ENCODE measurements at regions not wholly inside any gene's neighbourhood (a gene's known extent, or its start where the extent isn't known, plus 50 kb on each side); places are given as distances from the start of the nearest gene placed in this dataset.

DNA sequence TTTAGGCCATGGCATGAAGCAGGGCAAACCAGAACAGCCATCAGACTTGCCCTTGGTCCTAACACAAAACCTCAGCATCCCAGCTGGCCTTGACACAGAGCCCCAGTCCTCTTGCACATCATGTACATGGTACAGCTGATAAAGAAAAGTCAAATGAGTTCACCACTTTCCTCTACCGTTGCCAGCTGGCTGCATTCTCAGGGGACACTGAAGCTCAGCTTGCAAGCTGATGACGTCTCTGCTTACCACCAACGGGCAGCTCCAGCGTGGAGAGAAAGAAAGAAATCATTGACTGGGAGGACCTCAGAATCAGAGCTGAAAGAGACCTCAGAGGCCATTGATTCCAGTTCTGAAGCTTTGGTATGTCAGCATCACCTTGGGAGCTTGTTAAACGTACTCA lies 80.7 kb upstream of the CES5A start:
- DNase-seq (ENCODE audit: low read depth, low spot score) (no peak), ATAC-seq (no peak)
- ChIA-PET CTCF (no interaction called here), POLR2A (no interaction called here)
- in situ Hi-C loops (cut with HindIII; ENCODE audit: low pct_unique_long_range_greater_than_20kb, low sequenced_read_pairs) (no loop called here), intact Hi-C loops (cut with micrococcal nuclease; ENCODE audit: unreplicated experiment) (no loop called here)
- TF ChIP-seq POLR2AphosphoS5 (IDR thresholded peaks at IDR 0.05; ENCODE audit: low read depth, low read length), result no peak
- TF ChIP-seq TCF7L2 (IDR thresholded peaks at IDR 0.05; ENCODE audit: low read depth, low read length), result no peak
- TF ChIP-seq, protein P1, sequence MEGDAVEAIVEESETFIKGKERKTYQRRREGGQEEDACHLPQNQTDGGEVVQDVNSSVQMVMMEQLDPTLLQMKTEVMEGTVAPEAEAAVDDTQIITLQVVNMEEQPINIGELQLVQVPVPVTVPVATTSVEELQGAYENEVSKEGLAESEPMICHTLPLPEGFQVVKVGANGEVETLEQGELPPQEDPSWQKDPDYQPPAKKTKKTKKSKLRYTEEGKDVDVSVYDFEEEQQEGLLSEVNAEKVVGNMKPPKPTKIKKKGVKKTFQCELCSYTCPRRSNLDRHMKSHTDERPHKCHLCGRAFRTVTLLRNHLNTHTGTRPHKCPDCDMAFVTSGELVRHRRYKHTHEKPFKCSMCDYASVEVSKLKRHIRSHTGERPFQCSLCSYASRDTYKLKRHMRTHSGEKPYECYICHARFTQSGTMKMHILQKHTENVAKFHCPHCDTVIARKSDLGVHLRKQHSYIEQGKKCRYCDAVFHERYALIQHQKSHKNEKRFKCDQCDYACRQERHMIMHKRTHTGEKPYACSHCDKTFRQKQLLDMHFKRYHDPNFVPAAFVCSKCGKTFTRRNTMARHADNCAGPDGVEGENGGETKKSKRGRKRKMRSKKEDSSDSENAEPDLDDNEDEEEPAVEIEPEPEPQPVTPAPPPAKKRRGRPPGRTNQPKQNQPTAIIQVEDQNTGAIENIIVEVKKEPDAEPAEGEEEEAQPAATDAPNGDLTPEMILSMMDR (IDR thresholded peaks at IDR 0.05), result no peak
- TF ChIP-seq SIN3A (IDR thresholded peaks at IDR 0.05; ENCODE audit: borderline replicate concordance, insufficient read depth, low read depth, low read length), result no peak
- TF ChIP-seq REST (IDR thresholded peaks at IDR 0.05; ENCODE audit: insufficient read depth in 1 of 2, low read depth in 2 of 2, low read length in 1 of 2), result no peak
- no TSS peak for BruUV-seq (replicated peaks)
- Histone ChIP-seq H3K27ac (ENCODE audit: low read length) (no peak overlapping the region), H3K36me3 (ENCODE audit: control insufficient read depth, insufficient read depth, low read length) (no peaks in the 10 kb centered on the region), H3K4me1 (ENCODE audit: control insufficient read depth, insufficient read depth, low read length) (no peaks in the 10 kb centered on the region), H3K27me3 (ENCODE audit: control insufficient read depth, insufficient read depth, low read length) (no peaks in the 10 kb centered on the region), H3K9me3 (ENCODE audit: control insufficient read depth, insufficient read depth, low read depth, low read length) (no peaks in the 10 kb centered on the region), H3K4me3 (ENCODE audit: low read depth in 2 of 2, low read length in 2 of 2) (no peak overlapping the region)

- Histone ChIP-seq H3K4me3 (ENCODE audit: low read depth in 2 of 2, low read length in 2 of 2) (no peak overlapping the region), H3K4me1 (ENCODE audit: control insufficient read depth, insufficient read depth, low read length) (no peaks in the 10 kb centered on the region), H3K27ac (ENCODE audit: low read length) (no peak overlapping the region), H3K36me3 (ENCODE audit: control insufficient read depth, insufficient read depth, low read length) (no peaks in the 10 kb centered on the region), H3K27me3 (ENCODE audit: control insufficient read depth, insufficient read depth, low read length) (no peaks in the 10 kb centered on the region), H3K9me3 (ENCODE audit: control insufficient read depth, insufficient read depth, low read depth, low read length) (no peaks in the 10 kb centered on the region)
- in situ Hi-C loops (cut with HindIII; ENCODE audit: low pct_unique_long_range_greater_than_20kb, low sequenced_read_pairs) (no loop called here), intact Hi-C loops (cut with micrococcal nuclease; ENCODE audit: unreplicated experiment) (no loop called here)
- ChIA-PET CTCF (interaction anchor here (1.6 kb wide), 1 partner anchor 11 kb away, joined by 3 read pairs; no protein-coding TSS in a partner anchor), POLR2A (interaction anchor here (0.6 kb wide), 1 partner anchor 159 kb away, joined by 3 read pairs; no protein-coding TSS in a partner anchor)
- no TSS peak for BruUV-seq (replicated peaks)
- DNase-seq (ENCODE audit: low read depth, low spot score), result no peak
- TF ChIP-seq TCF7L2 (IDR thresholded peaks at IDR 0.05; ENCODE audit: low read depth, low read length) (no peak), SIN3A (IDR thresholded peaks at IDR 0.05; ENCODE audit: borderline replicate concordance, insufficient read depth, low read depth, low read length) (no peak), REST (IDR thresholded peaks at IDR 0.05; ENCODE audit: insufficient read depth in 1 of 2, low read depth in 2 of 2, low read length in 1 of 2) (no peak), POLR2AphosphoS5 (IDR thresholded peaks at IDR 0.05; ENCODE audit: low read depth, low read length) (no peak)
- TF ChIP-seq, protein P1 (IDR thresholded peaks at IDR 0.05), result no peak
- ATAC-seq, result no peak
These were observed 80.3 kb upstream of the CES5A start for GRCh38 chr16:55955424-55955823.
